BLaER1 (cell line): ENCODE measurements at regions not wholly inside any gene's neighbourhood (a gene's known extent, or its start where the extent isn't known, plus 50 kb on each side); places are given as distances from the start of the nearest gene placed in this dataset.
A peak's percentile ranks its signal among the peaks of the same experiment; 100 is the strongest.
"Not testable (repeated sequence)": the region's sequence is repeated elsewhere in the genome, so short reads cannot be mapped to it uniquely, and the experiment has no call there.

Experiments used
- H3K27ac ChIP-seq: shearing (Covaris generic); formaldehyde crosslinking; 2 replicates; pipeline ENCODE4 v1.8.1; 2022
- H3K27me3 ChIP-seq: shearing (Covaris generic); formaldehyde crosslinking; 2 replicates; pipeline ENCODE4 v1.8.1; 2022
- H3K36me3 ChIP-seq: shearing (Covaris generic); formaldehyde crosslinking; 2 replicates; pipeline ENCODE4 v1.8.1; 2022
- H3K4me1 ChIP-seq: shearing (Covaris generic); formaldehyde crosslinking; 2 replicates; pipeline ENCODE4 v1.8.1; 2022
- H3K4me2 ChIP-seq: shearing (Covaris generic); formaldehyde crosslinking; 2 replicates; pipeline ENCODE4 v1.8.1; 2022
- H3K4me3 ChIP-seq: shearing (Covaris generic); formaldehyde crosslinking; 2 replicates; pipeline ENCODE4 v1.8.1; 2022
- H3K9ac ChIP-seq: shearing (Covaris generic); formaldehyde crosslinking; 2 replicates; pipeline ENCODE4 v1.8.1; 2022
- H3K9me3 ChIP-seq: shearing (Covaris generic); formaldehyde crosslinking; 2 replicates; pipeline ENCODE4 v1.8.1; 2022
- H4K20me1 ChIP-seq: shearing (Covaris generic); formaldehyde crosslinking; 2 replicates; pipeline ENCODE4 v1.8.1; 2022
- Cebpa-rat ChIP-seq: shearing (Covaris generic); IDR thresholded peaks from 2 replicates; pipeline ENCODE4 v1.8.1; 2022

- Histone ChIP-seq H3K4me2 (peak overlapping the region; percentile 58; the same call in 1 of the 2 replicates), H3K27me3 (no peaks in the 10 kb centered on the region), H3K9me3 (peaks cover 19% of the 10 kb centered on the region), H3K27ac (no peak overlapping the region), H3K9ac (no peak overlapping the region), H3K36me3 (peaks cover 7% of the 10 kb centered on the region; the same call in 1 of the 2 replicates), H3K4me3 (no peak overlapping the region), H3K4me1 (peaks cover 23% of the 10 kb centered on the region), H4K20me1 (no peaks in the 10 kb centered on the region)
- no peak for TF ChIP-seq Cebpa-rat
Observed at GRCh38 chr3:197364410-197365071, 66.1 kb upstream of the DLG1 start.

- Histone ChIP-seq H3K4me1 (peaks cover 22% of the 10 kb centered on the region), H4K20me1 (no peaks in the 10 kb centered on the region), H3K27me3 (no peaks in the 10 kb centered on the region), H3K36me3 (peaks cover 7% of the 10 kb centered on the region; the same call in 1 of the 2 replicates), H3K27ac (no peak overlapping the region), H3K9ac (no peak overlapping the region), H3K9me3 (peaks cover 26% of the 10 kb centered on the region), H3K4me2 (peak overlapping the region; percentile 58), H3K4me3 (no peak overlapping the region)
- TF ChIP-seq Cebpa-rat: no peak
Observed at GRCh38 chr3:197363553-197364409, 65.4 kb upstream of the DLG1 start.

GRCh38 chr3:197362081-197362480 is 63.7 kb upstream of the DLG1 start:
- Histone ChIP-seq H3K9ac (no peak overlapping the region), H3K27ac (no peak overlapping the region), H3K4me3 (no peak overlapping the region), H3K9me3 (peaks cover 35% of the 10 kb centered on the region), H3K4me2 (no peak overlapping the region), H3K27me3 (no peaks in the 10 kb centered on the region), H3K36me3 (peaks cover 7% of the 10 kb centered on the region; the same call in 1 of the 2 replicates), H3K4me1 (peaks cover 18% of the 10 kb centered on the region), H4K20me1 (no peaks in the 10 kb centered on the region)
- no peak for TF ChIP-seq Cebpa-rat

- not testable (repeated sequence) for H3K4me2 ChIP-seq, H4K20me1 ChIP-seq, H3K4me3 ChIP-seq, H3K27ac ChIP-seq, H3K36me3 ChIP-seq, H3K27me3 ChIP-seq, H3K9ac ChIP-seq
- H3K9me3 ChIP-seq: peaks cover 35% of the 10 kb centered on the region
- H3K4me1 ChIP-seq: peaks cover 37% of the 10 kb centered on the region
Observed at GRCh38 chr3:197360095-197360494, 61.7 kb upstream of the DLG1 start.

GRCh38 chr3:197359476-197359875 is 61.1 kb upstream of the DLG1 start:
- H3K9ac ChIP-seq, H3K27ac ChIP-seq, H3K27me3 ChIP-seq, H3K4me3 ChIP-seq, H3K4me2 ChIP-seq, H4K20me1 ChIP-seq, H3K36me3 ChIP-seq: not testable (repeated sequence)
- Histone ChIP-seq H3K4me1 (peaks cover 43% of the 10 kb centered on the region), H3K9me3 (peaks cover 35% of the 10 kb centered on the region)

- Histone ChIP-seq H3K9me3 (peaks cover 35% of the 10 kb centered on the region), H3K9ac (0 out of 2 replicates have a peak overlapping the region, but pooled peaks have one; percentile 24), H4K20me1 (no peaks in the 10 kb centered on the region), H3K4me3 (no peak overlapping the region), H3K4me1 (peaks cover 50% of the 10 kb centered on the region), H3K27ac (no peak overlapping the region), H3K27me3 (no peaks in the 10 kb centered on the region), H3K4me2 (peak overlapping the region; percentile 95), H3K36me3 (peaks cover 7% of the 10 kb centered on the region; the same call in 1 of the 2 replicates)
- TF ChIP-seq Cebpa-rat: no peak
Observed at GRCh38 chr3:197356741-197357140, 58.3 kb upstream of the DLG1 start.

- no peaks in the 10 kb centered on the region for H4K20me1 ChIP-seq
- H3K4me3 ChIP-seq: no peak overlapping the region
- peaks cover 7% of the 10 kb centered on the region; the same call in 1 of the 2 replicates for H3K36me3 ChIP-seq
- TF ChIP-seq Cebpa-rat: no peak
- peak overlapping the region; percentile 95 for H3K4me2 ChIP-seq
- H3K4me1 ChIP-seq: peaks cover 50% of the 10 kb centered on the region
- peaks cover 34% of the 10 kb centered on the region for H3K9me3 ChIP-seq
- 0 out of 2 replicates have a peak overlapping the region, but pooled peaks have one; percentile 24 for H3K9ac ChIP-seq
- no peak overlapping the region for H3K27ac ChIP-seq
- H3K27me3 ChIP-seq: no peaks in the 10 kb centered on the region
Observed at GRCh38 chr3:197356275-197356674, 57.9 kb upstream of the DLG1 start.

GRCh38 chr3:197355713-197356112 is 57.3 kb upstream of the DLG1 start:
- Histone ChIP-seq H3K4me1 (peaks cover 50% of the 10 kb centered on the region), H3K9ac (peak overlapping the region; percentile 54; the same call in 1 of the 2 replicates), H4K20me1 (no peaks in the 10 kb centered on the region), H3K4me2 (peak overlapping the region; percentile 95), H3K36me3 (peaks cover 7% of the 10 kb centered on the region; the same call in 1 of the 2 replicates), H3K9me3 (peaks cover 28% of the 10 kb centered on the region), H3K27me3 (no peaks in the 10 kb centered on the region), H3K27ac (no peak overlapping the region; the same call in 1 of the 2 replicates), H3K4me3 (no peak overlapping the region)
- no peak for TF ChIP-seq Cebpa-rat

- peaks cover 17% of the 10 kb centered on the region for H3K9me3 ChIP-seq
- H4K20me1 ChIP-seq: no peaks in the 10 kb centered on the region
- no peaks in the 10 kb centered on the region for H3K36me3 ChIP-seq
- peak overlapping the region; percentile 54 for H3K9ac ChIP-seq
- H3K27me3 ChIP-seq: no peaks in the 10 kb centered on the region
- H3K4me2 ChIP-seq: peak overlapping the region; percentile 95
- H3K27ac ChIP-seq: peak overlapping the region; percentile 70
- TF ChIP-seq Cebpa-rat: no peak
- peak overlapping the region; percentile 19 for H3K4me3 ChIP-seq
- peaks cover 50% of the 10 kb centered on the region for H3K4me1 ChIP-seq
Observed at GRCh38 chr3:197354568-197355001, 56.2 kb upstream of the DLG1 start.
